Neural cell (in vitro differentiated cells): ENCODE measurements at regions not wholly inside any gene's neighbourhood (a gene's known extent, or its start where the extent isn't known, plus 50 kb on each side); places are given as distances from the start of the nearest gene placed in this dataset.

Experiments used
- H2AFZ ChIP-seq: fragments of 200-600, 300-800 bp; sonication (generic), shearing (Covaris generic); 2 replicates; pipeline ENCODE4 v1.6.0; 2014; ENCODE audit warnings: low read depth, mild to moderate bottlenecking, antibody characterized with exemption, low read length, moderate library complexity
- H3F3A ChIP-seq: fragments of 200-600 bp; shearing (Covaris generic); 2 replicates; pipeline ENCODE4 v1.6.1; 2016; ENCODE audit warnings: mild to moderate bottlenecking, moderate library complexity, mixed read lengths, antibody characterized with exemption, low read length; ENCODE audit not compliant: insufficient read depth, poor library complexity, severe bottlenecking
- H3K27ac ChIP-seq: fragments of 200-600, 300-800 bp; sonication (generic), shearing (Covaris generic); 2 replicates; pipeline ENCODE4 v1.5.1; 2014; ENCODE audit warnings: mild to moderate bottlenecking, low read length, moderate library complexity
- H3K27me3 ChIP-seq: fragments of 300-800, 200-600 bp; sonication (generic), shearing (Covaris generic); 2 replicates; pipeline ENCODE4 v1.6.0; 2014; ENCODE audit warnings: mild to moderate bottlenecking, low read depth, low read length, moderate library complexity; ENCODE audit not compliant: insufficient read depth
- H3K36me3 ChIP-seq: fragments of 300-800, 200-600 bp; sonication (generic), shearing (Covaris generic); 2 replicates; pipeline ENCODE4 v1.5.1; 2014; ENCODE audit warnings: mild to moderate bottlenecking, antibody characterized with exemption, low read length, moderate library complexity; ENCODE audit not compliant: insufficient read depth
- H3K4me2 ChIP-seq: fragments of 300-800, 200-600 bp; sonication (generic), shearing (Covaris generic); 2 replicates; pipeline ENCODE4 v1.6.0; 2014; ENCODE audit warnings: mild to moderate bottlenecking, low read length
- H3K4me3 ChIP-seq: fragments of 300-800, 200-600 bp; sonication (generic), shearing (Covaris generic); 2 replicates; pipeline ENCODE4 v1.5.1; 2014; ENCODE audit warnings: mild to moderate bottlenecking, low read length, moderate library complexity
- H3K79me2 ChIP-seq: fragments of 200-600 bp; shearing (Covaris generic); replicated peaks from 2 replicates; pipeline ENCODE4 v1.6.0; 2014; ENCODE audit warnings: mild to moderate bottlenecking, low read length, moderate library complexity; ENCODE audit not compliant: insufficient read depth
- H3K9ac ChIP-seq: fragments of 300-800, 200-600 bp; sonication (generic), shearing (Covaris generic); 2 replicates; pipeline ENCODE4 v1.6.1; 2016; ENCODE audit warnings: mild to moderate bottlenecking, low read length, mixed read lengths
- H3K9me2 ChIP-seq: fragments of 200-600 bp; shearing (Covaris generic); 2 replicates; pipeline ENCODE4 v1.6.1; 2016; ENCODE audit warnings: mild to moderate bottlenecking, low read length, mixed read lengths; ENCODE audit not compliant: insufficient read depth
- H3K9me3 ChIP-seq: fragments of 200-600, 300-800 bp; sonication (generic), shearing (Covaris generic); 2 replicates; pipeline ENCODE4 v1.6.1; 2016; ENCODE audit warnings: mild to moderate bottlenecking, mixed run types, low read length, moderate library complexity, mixed read lengths
- H4K20me1 ChIP-seq: fragments of 200-600 bp; shearing (Covaris generic); 2 replicates; pipeline ENCODE4 v1.6.1; 2016; ENCODE audit warnings: mild to moderate bottlenecking, mixed run types; ENCODE audit not compliant: insufficient read depth
- EP300 ChIP-seq: fragments of 450-650 bp; conservative IDR thresholded peaks from 2 replicates; pipeline ENCODE4 v1.6.1; 2014; ENCODE audit warnings: antibody characterized with exemption, mild to moderate bottlenecking, moderate library complexity; ENCODE audit not compliant: poor library complexity, severe bottlenecking
- EZH2 ChIP-seq: fragments of 200-600, 300-800 bp; shearing (Covaris generic), sonication (generic); IDR thresholded peaks from 2 replicates; pipeline ENCODE4 v1.6.1; 2014; ENCODE audit warnings: antibody characterized with exemption, low read length, borderline replicate concordance, mild to moderate bottlenecking; ENCODE audit not compliant: insufficient read depth, poor library complexity, severe bottlenecking
- MXI1 ChIP-seq: fragments of 450-650 bp; conservative IDR thresholded peaks from 2 replicates; pipeline ENCODE4 v1.6.1; 2014; ENCODE audit warnings: antibody characterized with exemption, mild to moderate bottlenecking; ENCODE audit not compliant: poor library complexity, severe bottlenecking
- POLR2AphosphoS5 ChIP-seq: IDR thresholded peaks from 2 replicates; pipeline ENCODE4 v1.6.1; 2012
- RAD21 ChIP-seq: fragments of 450-650 bp; conservative IDR thresholded peaks from 2 replicates; pipeline ENCODE4 v1.6.1; 2014; ENCODE audit warnings: antibody characterized with exemption, mild to moderate bottlenecking, moderate library complexity
- REST ChIP-seq: IDR thresholded peaks from 2 replicates; pipeline ENCODE4 v1.6.1; 2012; ENCODE audit warnings: borderline replicate concordance
- SMC3 ChIP-seq: fragments of 450-650 bp; conservative IDR thresholded peaks from 2 replicates; pipeline ENCODE4 v1.6.1; 2014; ENCODE audit warnings: antibody characterized with exemption, mild to moderate bottlenecking, moderate library complexity; ENCODE audit not compliant: poor library complexity
- TAF1 ChIP-seq: IDR thresholded peaks from 2 replicates; pipeline ENCODE4 v1.6.1; 2012; ENCODE audit warnings: low read depth
- TF ChIP-seq, protein P1 (sequence below): fragments of 450-650 bp; IDR thresholded peaks from 2 replicates; pipeline ENCODE4 v1.5.1; 2014; ENCODE audit warnings: antibody characterized with exemption, mild to moderate bottlenecking, moderate library complexity; ENCODE audit not compliant: poor library complexity, severe bottlenecking

DNA sequence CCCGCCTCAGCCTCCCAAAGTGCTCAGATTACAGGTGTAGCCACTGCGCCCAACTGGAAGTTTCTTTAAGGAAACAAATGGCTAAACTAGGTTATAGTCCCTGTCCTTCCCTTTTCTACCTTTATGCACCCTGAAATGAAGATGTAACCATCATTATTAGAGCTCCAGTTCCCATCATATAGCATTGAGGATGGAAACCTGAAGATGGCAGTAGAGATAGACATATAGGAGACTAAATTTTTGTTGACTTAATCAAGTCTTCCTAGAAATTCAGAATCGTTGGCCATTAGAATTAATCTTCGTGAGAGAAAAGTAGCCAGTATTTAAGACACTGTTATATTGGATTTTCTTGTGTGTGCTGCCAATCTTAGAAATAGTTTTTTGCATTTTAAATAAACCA, 1016.3 kb upstream of the NCAM2 start:
- no peaks in the 10 kb centered on the region for H3K36me3 ChIP-seq

GRCh38 chr21:19986396-19986795, 1011.8 kb upstream of the NCAM2 start:
- Histone ChIP-seq H3K27ac (no peak overlapping the region), H4K20me1 (no peaks in the 10 kb centered on the region), H3K4me2 (no peak overlapping the region), H3K27me3 (no peaks in the 10 kb centered on the region), H3K9me3 (no peaks in the 10 kb centered on the region), H3K9ac (no peak overlapping the region), H3K36me3 (no peaks in the 10 kb centered on the region), H3K9me2 (no peaks in the 10 kb centered on the region), H3K4me3 (no peak overlapping the region), H2AFZ (no peak overlapping the region), H3K79me2 (no peaks in the 10 kb centered on the region), H3F3A (no peaks in the 10 kb centered on the region)
- TF ChIP-seq EZH2 = no peak
- no peak for TF ChIP-seq SMC3

More for the DNA sequence above, 1016.3 kb upstream of the NCAM2 start:
- H3K9me3 ChIP-seq = no peaks in the 10 kb centered on the region
- no peaks in the 10 kb centered on the region for H3K27me3 ChIP-seq
- H3K27ac ChIP-seq = no peak overlapping the region
- H4K20me1 ChIP-seq = no peaks in the 10 kb centered on the region
- H3K79me2 ChIP-seq = no peaks in the 10 kb centered on the region
- H3K9me2 ChIP-seq = no peaks in the 10 kb centered on the region
- no peak overlapping the region for H2AFZ ChIP-seq
- H3F3A ChIP-seq = no peaks in the 10 kb centered on the region
- H3K4me3 ChIP-seq = no peak overlapping the region
- no peak overlapping the region for H3K4me2 ChIP-seq
- TF ChIP-seq, protein P1, sequence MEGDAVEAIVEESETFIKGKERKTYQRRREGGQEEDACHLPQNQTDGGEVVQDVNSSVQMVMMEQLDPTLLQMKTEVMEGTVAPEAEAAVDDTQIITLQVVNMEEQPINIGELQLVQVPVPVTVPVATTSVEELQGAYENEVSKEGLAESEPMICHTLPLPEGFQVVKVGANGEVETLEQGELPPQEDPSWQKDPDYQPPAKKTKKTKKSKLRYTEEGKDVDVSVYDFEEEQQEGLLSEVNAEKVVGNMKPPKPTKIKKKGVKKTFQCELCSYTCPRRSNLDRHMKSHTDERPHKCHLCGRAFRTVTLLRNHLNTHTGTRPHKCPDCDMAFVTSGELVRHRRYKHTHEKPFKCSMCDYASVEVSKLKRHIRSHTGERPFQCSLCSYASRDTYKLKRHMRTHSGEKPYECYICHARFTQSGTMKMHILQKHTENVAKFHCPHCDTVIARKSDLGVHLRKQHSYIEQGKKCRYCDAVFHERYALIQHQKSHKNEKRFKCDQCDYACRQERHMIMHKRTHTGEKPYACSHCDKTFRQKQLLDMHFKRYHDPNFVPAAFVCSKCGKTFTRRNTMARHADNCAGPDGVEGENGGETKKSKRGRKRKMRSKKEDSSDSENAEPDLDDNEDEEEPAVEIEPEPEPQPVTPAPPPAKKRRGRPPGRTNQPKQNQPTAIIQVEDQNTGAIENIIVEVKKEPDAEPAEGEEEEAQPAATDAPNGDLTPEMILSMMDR = no peak
- TF ChIP-seq EZH2 (no peak), REST (no peak), MXI1 (no peak), RAD21 (no peak), TAF1 (no peak), EP300 (no peak), POLR2AphosphoS5 (no peak), SMC3 (no peak)
- no peak overlapping the region for H3K9ac ChIP-seq

DNA sequence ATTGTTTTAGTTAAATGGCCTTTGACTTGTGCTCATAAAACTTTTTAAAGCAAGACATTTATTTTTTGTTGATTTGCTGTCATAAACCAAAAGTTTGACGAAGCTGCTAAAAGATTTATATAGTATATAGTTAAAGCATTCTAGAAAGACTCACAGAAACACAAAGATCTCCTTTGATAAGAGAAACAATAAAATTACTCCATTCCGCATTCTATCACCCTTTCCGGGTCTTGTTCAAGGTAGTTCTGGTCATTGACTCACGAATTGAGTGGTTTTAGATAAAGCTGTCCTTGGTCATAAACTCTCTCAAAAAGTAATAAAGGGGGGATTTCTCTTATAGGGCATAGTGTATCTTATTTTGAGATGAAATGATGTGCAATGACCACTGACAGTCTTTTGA, 1010.5 kb upstream of the NCAM2 start:
- H3K9me3 ChIP-seq = no peaks in the 10 kb centered on the region
- H3K27ac ChIP-seq = no peak overlapping the region
- H3K9ac ChIP-seq = no peak overlapping the region
- no peak overlapping the region for H3K4me2 ChIP-seq
- TF ChIP-seq SMC3 (no peak), RAD21 (no peak)
- no peak overlapping the region for H3K4me3 ChIP-seq
- H3K36me3 ChIP-seq = no peaks in the 10 kb centered on the region
- no peaks in the 10 kb centered on the region for H3K9me2 ChIP-seq
- H3F3A ChIP-seq = no peaks in the 10 kb centered on the region
- no peaks in the 10 kb centered on the region for H3K27me3 ChIP-seq
- H4K20me1 ChIP-seq = no peaks in the 10 kb centered on the region
- H2AFZ ChIP-seq = no peak overlapping the region
- H3K79me2 ChIP-seq = no peaks in the 10 kb centered on the region
